Keratinocyte (primary cell): ENCODE measurements at regions not wholly inside any gene's neighbourhood (a gene's known extent, or its start where the extent isn't known, plus 50 kb on each side); places are given as distances from the start of the nearest gene placed in this dataset.

Source experiments
- DNase-seq: peaks from one replicate; pipeline ENCODE4 v3.0.0-alpha.2; 2011; ENCODE audit warnings: low read depth, missing footprints, low spot score
- FAIRE-seq: peaks from 2 replicates; lab custom pipeline; 2011; peaks lifted over from hg19 to GRCh38; lab: Jason Lieb, UNC
- H2AFZ ChIP-seq: 2 replicates; pipeline ENCODE4 v1.6.0; 2012; ENCODE audit warnings: low read length, control low read depth, inconsistent platforms; ENCODE audit not compliant: control insufficient read depth
- H3K27ac ChIP-seq: 2 replicates; pipeline ENCODE4 v1.5.1; 2011; ENCODE audit warnings: low read length; ENCODE audit not compliant: control insufficient read depth, insufficient read depth
- H3K27me3 ChIP-seq: 3 replicates; pipeline ENCODE4 v1.6.0; 2011; ENCODE audit warnings: low read length; ENCODE audit not compliant: control insufficient read depth, insufficient read depth; ENCODE audit errors: extremely low read depth
- H3K36me3 ChIP-seq, 2 experiments: 2 replicates in 1 of 2; 3 replicates in 1 of 2; pipeline ENCODE4 v1.5.1; 2011; ENCODE audit warnings: low read length in 2 of 2, mild to moderate bottlenecking in 1 of 2; ENCODE audit not compliant: control insufficient read depth in 2 of 2, insufficient read depth in 2 of 2; ENCODE audit errors: extremely low read depth in 1 of 2
- H3K4me1 ChIP-seq: 3 replicates; pipeline ENCODE4 v1.5.1; 2011; ENCODE audit warnings: low read length; ENCODE audit not compliant: control insufficient read depth, insufficient read depth; ENCODE audit errors: extremely low read depth
- H3K4me2 ChIP-seq: 3 replicates; pipeline ENCODE4 v1.6.0; 2011; ENCODE audit warnings: low read depth, low read length; ENCODE audit not compliant: control insufficient read depth, insufficient read depth; ENCODE audit errors: extremely low read depth
- H3K4me3 ChIP-seq, 3 experiments: fragments of 200-600 bp in 1 of 3; sonication (generic) in 1 of 3; 2 replicates in 2 of 3; 3 replicates in 1 of 3; pipeline ENCODE4 v1.5.1; 2011 to 2016; ENCODE audit warnings: low read length in 3 of 3, mild to moderate bottlenecking in 3 of 3, control low read depth in 2 of 3, inconsistent platforms in 1 of 3, low read depth in 1 of 3, mixed read lengths in 1 of 3, mixed run types in 1 of 3, moderate library complexity in 1 of 3; ENCODE audit not compliant: control insufficient read depth in 2 of 3, insufficient read depth in 2 of 3; ENCODE audit errors: extremely low read depth in 1 of 3
- H3K79me2 ChIP-seq: 2 replicates; pipeline ENCODE4 v1.6.0; 2012; ENCODE audit warnings: low read length; ENCODE audit not compliant: control insufficient read depth, insufficient read depth
- H3K9ac ChIP-seq: 3 replicates; pipeline ENCODE4 v1.6.0; 2011; ENCODE audit warnings: low read length; ENCODE audit not compliant: control insufficient read depth, insufficient read depth; ENCODE audit errors: extremely low read depth
- H3K9me1 ChIP-seq: 3 replicates; pipeline ENCODE4 v1.6.0; 2011; ENCODE audit warnings: low read length; ENCODE audit not compliant: control insufficient read depth, insufficient read depth; ENCODE audit errors: extremely low read depth
- H3K9me3 ChIP-seq: 2 replicates; pipeline ENCODE4 v1.5.1; 2012; ENCODE audit warnings: low read depth, low read length; ENCODE audit not compliant: control insufficient read depth
- H4K20me1 ChIP-seq: 3 replicates; pipeline ENCODE4 v1.6.0; 2011; ENCODE audit warnings: low read length; ENCODE audit not compliant: control insufficient read depth, insufficient read depth; ENCODE audit errors: extremely low read depth
- EZH2 ChIP-seq: IDR thresholded peaks from one replicate; pipeline ENCODE4 v1.6.1; 2012; ENCODE audit warnings: inconsistent platforms, mild to moderate bottlenecking, low read length, moderate library complexity
- dilution Hi-C: fragments of 300-500 bp; cut with MboI; formaldehyde crosslinking; loops from one replicate; pipeline ENCODE4 v1.7.0; 2020; ENCODE audit warnings: low sequenced_read_pairs; ENCODE audit not compliant: extremely low pct_ligation_motif_present
- TF ChIP-seq, protein P1 (sequence below), 3 experiments: IDR thresholded peaks in 1 of 3; conservative IDR thresholded peaks in 1 of 3; optimal IDR thresholded peaks in 1 of 3; 2 replicates in 2 of 3; 3 replicates in 1 of 3; pipeline versions ENCODE3 to v1.5.1; 2011; ENCODE audit warnings: low read length in 3 of 3, mild to moderate bottlenecking in 3 of 3, moderate library complexity in 2 of 3, control low read depth in 1 of 3, inconsistent platforms in 1 of 3; ENCODE audit not compliant: insufficient read depth in 2 of 3; ENCODE audit errors: extremely low read depth in 1 of 3

DNA sequence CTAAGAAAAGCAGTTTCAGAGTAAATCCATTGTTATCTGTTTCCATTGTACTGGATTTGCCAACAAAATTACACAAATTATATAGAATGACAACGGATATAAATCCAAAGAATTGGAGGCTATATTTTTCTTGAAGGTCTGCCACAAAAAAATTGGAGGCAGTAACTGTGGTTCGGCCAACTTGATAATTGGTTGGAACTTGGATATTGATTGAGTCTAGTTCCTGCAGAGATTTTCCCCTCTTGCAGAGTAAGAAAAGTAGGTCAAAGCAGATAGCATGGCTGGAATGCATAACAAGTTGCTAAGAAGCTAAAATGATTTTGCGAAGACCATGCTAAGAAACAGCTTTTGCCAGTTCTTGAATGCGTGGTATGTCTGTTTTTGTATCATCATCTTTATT, 269.6 kb upstream of the CFAP20DC start:
- FAIRE-seq (no peak), DNase-seq (no peak)
- no peak overlapping the region for H3K9ac ChIP-seq
- dilution Hi-C loops: no loop called here
- H3K36me3 ChIP-seq: no peaks in the 10 kb centered on the region
- H3K9me1 ChIP-seq: no peaks in the 10 kb centered on the region
- no peak overlapping the region for H3K27ac ChIP-seq
- no peak for TF ChIP-seq EZH2
- TF ChIP-seq, protein P1, sequence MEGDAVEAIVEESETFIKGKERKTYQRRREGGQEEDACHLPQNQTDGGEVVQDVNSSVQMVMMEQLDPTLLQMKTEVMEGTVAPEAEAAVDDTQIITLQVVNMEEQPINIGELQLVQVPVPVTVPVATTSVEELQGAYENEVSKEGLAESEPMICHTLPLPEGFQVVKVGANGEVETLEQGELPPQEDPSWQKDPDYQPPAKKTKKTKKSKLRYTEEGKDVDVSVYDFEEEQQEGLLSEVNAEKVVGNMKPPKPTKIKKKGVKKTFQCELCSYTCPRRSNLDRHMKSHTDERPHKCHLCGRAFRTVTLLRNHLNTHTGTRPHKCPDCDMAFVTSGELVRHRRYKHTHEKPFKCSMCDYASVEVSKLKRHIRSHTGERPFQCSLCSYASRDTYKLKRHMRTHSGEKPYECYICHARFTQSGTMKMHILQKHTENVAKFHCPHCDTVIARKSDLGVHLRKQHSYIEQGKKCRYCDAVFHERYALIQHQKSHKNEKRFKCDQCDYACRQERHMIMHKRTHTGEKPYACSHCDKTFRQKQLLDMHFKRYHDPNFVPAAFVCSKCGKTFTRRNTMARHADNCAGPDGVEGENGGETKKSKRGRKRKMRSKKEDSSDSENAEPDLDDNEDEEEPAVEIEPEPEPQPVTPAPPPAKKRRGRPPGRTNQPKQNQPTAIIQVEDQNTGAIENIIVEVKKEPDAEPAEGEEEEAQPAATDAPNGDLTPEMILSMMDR (optimal IDR thresholded peaks at IDR 0.05 in 1 of 3, IDR thresholded peaks at IDR 0.05 in 1 of 3, conservative IDR thresholded peaks at IDR 0.05 in 1 of 3; ENCODE audit: extremely low read depth in 1 of 3, insufficient read depth in 2 of 3, low read length in 3 of 3): no peak
- no peak overlapping the region for H2AFZ ChIP-seq
- no peak overlapping the region for H3K4me2 ChIP-seq
- no peak overlapping the region for H3K4me3 ChIP-seq
- H4K20me1 ChIP-seq: no peaks in the 10 kb centered on the region
- no peaks in the 10 kb centered on the region for H3K9me3 ChIP-seq
- peaks cover 11% of the 10 kb centered on the region for H3K4me1 ChIP-seq
- H3K27me3 ChIP-seq: no peaks in the 10 kb centered on the region
- no peaks in the 10 kb centered on the region for H3K79me2 ChIP-seq

- no peaks in the 10 kb centered on the region for H3K9me3 ChIP-seq
- no peak for DNase-seq
- no peaks in the 10 kb centered on the region for H3K9me1 ChIP-seq
- H3K4me1 ChIP-seq: peaks cover 16% of the 10 kb centered on the region
- H3K4me2 ChIP-seq: no peak overlapping the region
- H3K27me3 ChIP-seq: no peaks in the 10 kb centered on the region
- no peak overlapping the region for H3K4me3 ChIP-seq
- no peaks in the 10 kb centered on the region for H3K79me2 ChIP-seq
- H2AFZ ChIP-seq: no peak overlapping the region
- dilution Hi-C loops: no loop called here
- no peak for FAIRE-seq
- H3K9ac ChIP-seq: no peak overlapping the region
- no peak overlapping the region for H3K27ac ChIP-seq
- TF ChIP-seq EZH2: no peak
- TF ChIP-seq, protein P1 (optimal IDR thresholded peaks at IDR 0.05 in 1 of 3, IDR thresholded peaks at IDR 0.05 in 1 of 3, conservative IDR thresholded peaks at IDR 0.05 in 1 of 3; ENCODE audit: extremely low read depth in 1 of 3, insufficient read depth in 2 of 3, low read length in 3 of 3): no peak
- no peaks in the 10 kb centered on the region for H4K20me1 ChIP-seq
- no peaks in the 10 kb centered on the region for H3K36me3 ChIP-seq
Measured at GRCh38 chr3:59318881-59319280, 269.1 kb upstream of the CFAP20DC start.
